Spleen (tissue), 11 donors: ENCODE measurements at regions not wholly inside any gene's neighbourhood (a gene's known extent, or its start where the extent isn't known, plus 50 kb on each side); places are given as distances from the start of the nearest gene placed in this dataset.

Source experiments
- DNase-seq: peaks from one replicate; pipeline ENCODE4 v3.0.0-alpha.2; 2020
- H3K27ac ChIP-seq, 8 donors: fragments of 200-600 bp; sonication (generic) in 7 of 8; 1 replicate in 4 of 8; 2 replicates in 4 of 8; pipeline versions ENCODE4 v1.5.0 to v1.8.0; 2016 to 2021; ENCODE audit warnings: inconsistent platforms in 4 of 8, mild to moderate bottlenecking in 4 of 8, moderate library complexity in 1 of 8
- H3K27me3 ChIP-seq, 7 donors: fragments of 200-600 bp; sonication (generic) in 6 of 7; replicated peaks in 1 of 7; 1 replicate in 4 of 7; 2 replicates in 3 of 7; pipeline versions ENCODE4 v1.5.0 to v1.8.0; 2016 to 2021; ENCODE audit warnings: inconsistent platforms in 3 of 7, mild to moderate bottlenecking in 1 of 7
- H3K36me3 ChIP-seq, 6 donors: fragments of 200-600 bp; sonication (generic) in 5 of 6; 1 replicate in 4 of 6; 2 replicates in 2 of 6; pipeline versions ENCODE4 v1.5.0 to v1.8.0; 2016 to 2021; ENCODE audit warnings: inconsistent platforms in 2 of 6
- H3K4me1 ChIP-seq, 6 donors: fragments of 200-600 bp; sonication (generic) in 5 of 6; 1 replicate in 3 of 6; 2 replicates in 3 of 6; pipeline versions ENCODE4 v1.5.0 to v1.8.0; 2016 to 2021; ENCODE audit warnings: inconsistent platforms in 3 of 6
- H3K4me3 ChIP-seq, 8 donors: fragments of 200-600 bp; sonication (generic) in 7 of 8; 1 replicate in 4 of 8; 2 replicates in 4 of 8; pipeline versions ENCODE4 v1.5.0 to v1.8.0; 2016 to 2021; ENCODE audit warnings: inconsistent platforms in 4 of 8, mild to moderate bottlenecking in 4 of 8, moderate library complexity in 2 of 8
- H3K9me3 ChIP-seq, 8 donors: fragments of 200-600 bp; sonication (generic) in 7 of 8; 1 replicate in 4 of 8; 2 replicates in 4 of 8; pipeline versions ENCODE4 v1.5.0 to v1.8.0; 2016 to 2021; ENCODE audit warnings: inconsistent platforms in 4 of 8
- CTCF ChIP-seq, 11 experiments: fragments of 200-600 bp in 7 of 11; fragments of 450-650 bp in 4 of 11; sonication (generic) in 4 of 11; IDR thresholded peaks in 8 of 11; conservative IDR thresholded peaks in 3 of 11; 1 replicate in 7 of 11; 2 replicates in 4 of 11; pipeline versions ENCODE4 v1.4.0 to v1.8.0; 2016 to 2021; ENCODE audit warnings: antibody characterized with exemption in 11 of 11, inconsistent platforms in 4 of 11, mild to moderate bottlenecking in 1 of 11
- POLR2A ChIP-seq, 3 donors: fragments of 450-650 bp; IDR thresholded peaks; one replicate each; pipeline ENCODE4 v1.5.1; 2017; ENCODE audit warnings: antibody characterized with exemption in 3 of 3, mild to moderate bottlenecking in 1 of 3
- POLR2AphosphoS5 ChIP-seq, 3 donors: sonication (generic); formaldehyde crosslinking; IDR thresholded peaks; one replicate each; pipeline ENCODE4 v1.5.1; 2017; ENCODE audit warnings: antibody characterized with exemption in 3 of 3
- WGBS, 5 donors: extraction: QIAGEN DNeasy Blood & Tissue Kit in 3 of 5; methylation state at CpG; one replicate each; pipeline versions ENCODE4 v1.1.5 to v1.1.7; 2013 to 2018; 5-methylcytosine and 5-hydroxymethylcytosine counted together
- intact Hi-C: fragments of 100-400 bp; cut with DNase I; formaldehyde crosslinking; loops from one replicate; pipeline ENCODE4 v1.15.0; 2023; ENCODE audit warnings: low total_unique reads
- donor health status: healthy with polysubstance abuse.
- donor health status: DM: no; HTN: no; CAD: no; lungs with moderate emphysema.
- donor health status: DM: no; HTN: no; CAD: no.
- donor health status: Bipolar disorder and iron deficiency.
- donor health status: healthy.
- donor health status: DM: no; HTN: no; CAD: no.
- donor health status: DM: yes; HTN: yes; CAD: no.

- no peak for DNase-seq
- H3K4me1 ChIP-seq = peaks cover 4 to 59% (median 39%) of the 10 kb centered on the region in 6 donors
- H3K36me3 ChIP-seq = no peaks in the 10 kb centered on the region
- H3K27me3 ChIP-seq = no peaks in the 10 kb centered on the region
- peaks cover 0 to 2% (median under 1%) of the 10 kb centered on the region in 8 donors for H3K9me3 ChIP-seq
- intact Hi-C loops = no loop called here
- WGBS, 5 donors = 35 to 50% (median 47%) methylated on average over 4 of the region's 4 CpGs
- TF ChIP-seq POLR2A (IDR thresholded peaks at IDR 0.05) = no peak
- no peak for TF ChIP-seq POLR2AphosphoS5 (IDR thresholded peaks at IDR 0.05)
- TF ChIP-seq CTCF (IDR thresholded peaks at IDR 0.05 in 8 of 11, conservative IDR thresholded peaks at IDR 0.05 in 3 of 11) = no peak
- peak overlapping the region in 1 of 8 donors; percentile 50 for H3K4me3 ChIP-seq
- H3K27ac ChIP-seq = peak overlapping the region; percentile 35 to 94 (median 88)
Observed at GRCh38 chr5:56413546-56413945, 180.4 kb upstream of the ANKRD55 start.

GRCh38 chr5:56412601-56413379 is 179.7 kb upstream of the ANKRD55 start:
- TF ChIP-seq CTCF (IDR thresholded peaks at IDR 0.05 in 8 of 11, conservative IDR thresholded peaks at IDR 0.05 in 3 of 11) = no peak
- no peak for TF ChIP-seq POLR2A (IDR thresholded peaks at IDR 0.05)
- peak in 2 of 3 donors; percentile 67 to 70 for TF ChIP-seq POLR2AphosphoS5 (IDR thresholded peaks at IDR 0.05)
- Histone ChIP-seq H3K36me3 (no peaks in the 10 kb centered on the region), H3K9me3 (no peaks in the 10 kb centered on the region), H3K4me1 (peaks cover 4 to 59% (median 39%) of the 10 kb centered on the region in 6 donors), H3K27ac (peak overlapping the region; percentile 59 to 94 (median 88)), H3K27me3 (no peaks in the 10 kb centered on the region), H3K4me3 (peak overlapping the region in 1 of 8 donors; percentile 50)
- 43 to 56% (median 46%) methylated on average over 9 of the region's 9 CpGs for WGBS, 5 donors
- peak; percentile 91 for DNase-seq
- intact Hi-C loops = no loop called here

- TF ChIP-seq POLR2AphosphoS5 (IDR thresholded peaks at IDR 0.05) = no peak
- no peak for TF ChIP-seq POLR2A (IDR thresholded peaks at IDR 0.05)
- TF ChIP-seq CTCF (IDR thresholded peaks at IDR 0.05 in 8 of 11, conservative IDR thresholded peaks at IDR 0.05 in 3 of 11) = no peak
- DNase-seq = no peak
- no peaks in the 10 kb centered on the region for H3K36me3 ChIP-seq
- intact Hi-C loops = no loop called here
- no peaks in the 10 kb centered on the region for H3K9me3 ChIP-seq
- H3K4me3 ChIP-seq = no peak overlapping the region
- H3K27ac ChIP-seq = no peak overlapping the region
- 82 to 96% (median 92%) methylated on average over 6 of the region's 6 CpGs for WGBS, 5 donors
- no peaks in the 10 kb centered on the region for H3K27me3 ChIP-seq
- H3K4me1 ChIP-seq = peaks cover 4 to 44% (median 36%) of the 10 kb centered on the region in 6 donors
Observed at GRCh38 chr5:56410696-56411095, 177.6 kb upstream of the ANKRD55 start.

GRCh38 chr5:56409331-56410190 is 176.4 kb upstream of the ANKRD55 start:
- H3K4me1 ChIP-seq = peaks cover under 1 to 33% (median 27%) of the 10 kb centered on the region in 6 donors
- H3K27ac ChIP-seq = peak overlapping the region in 2 of 8 donors; percentile 8 to 18
- no peak overlapping the region for H3K4me3 ChIP-seq
- DNase-seq = no peak
- WGBS, 5 donors = 74 to 82% (median 82%) methylated on average over 13 of the region's 13 CpGs
- H3K36me3 ChIP-seq = no peaks in the 10 kb centered on the region
- intact Hi-C loops = no loop called here
- H3K9me3 ChIP-seq = no peaks in the 10 kb centered on the region
- no peak for TF ChIP-seq POLR2AphosphoS5 (IDR thresholded peaks at IDR 0.05)
- TF ChIP-seq POLR2A (IDR thresholded peaks at IDR 0.05) = no peak
- H3K27me3 ChIP-seq = no peaks in the 10 kb centered on the region
